HG03432 (cell line): ENCODE measurements at regions not wholly inside any gene's neighbourhood (a gene's known extent, or its start where the extent isn't known, plus 50 kb on each side); places are given as distances from the start of the nearest gene placed in this dataset.

Source experiments
- ATAC-seq: cut with Tn5 transposase; IDR thresholded peaks from one replicate; pipeline ENCODE4 v1.9.1; 2021; ENCODE audit warnings: mild to moderate bottlenecking, moderate library complexity; ENCODE audit not compliant: unreplicated experiment

DNA sequence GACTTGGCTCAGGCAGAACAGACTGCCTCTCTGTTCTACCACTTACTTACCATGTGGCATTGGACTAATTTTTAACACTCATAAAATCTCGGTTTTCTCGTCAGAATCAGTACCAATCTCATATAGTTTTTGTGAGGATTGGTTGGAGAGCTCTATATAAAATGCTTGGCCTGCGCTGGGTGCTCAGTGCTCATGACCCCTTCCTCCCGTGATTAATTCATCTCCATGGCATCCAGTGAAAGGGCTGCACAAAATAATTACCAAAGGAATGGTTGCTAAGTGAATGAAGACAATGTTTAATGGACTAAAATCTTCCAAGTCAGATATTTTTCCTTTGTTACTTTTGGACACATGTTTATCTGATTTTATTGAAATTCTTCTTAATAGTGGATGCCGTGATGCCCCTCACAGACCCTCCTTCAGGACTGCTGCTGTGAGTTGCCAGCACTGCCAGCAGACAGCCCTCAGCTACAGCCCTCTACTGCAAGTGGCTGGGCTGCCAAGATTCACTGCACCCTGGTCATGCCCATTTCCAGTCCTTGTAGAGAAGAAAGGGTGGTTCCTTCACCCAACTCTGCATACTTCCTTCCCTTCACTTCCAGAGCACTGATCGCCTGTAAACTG, 436.5 kb downstream of the LMO4 start:
- ATAC-seq, result no peak

DNA sequence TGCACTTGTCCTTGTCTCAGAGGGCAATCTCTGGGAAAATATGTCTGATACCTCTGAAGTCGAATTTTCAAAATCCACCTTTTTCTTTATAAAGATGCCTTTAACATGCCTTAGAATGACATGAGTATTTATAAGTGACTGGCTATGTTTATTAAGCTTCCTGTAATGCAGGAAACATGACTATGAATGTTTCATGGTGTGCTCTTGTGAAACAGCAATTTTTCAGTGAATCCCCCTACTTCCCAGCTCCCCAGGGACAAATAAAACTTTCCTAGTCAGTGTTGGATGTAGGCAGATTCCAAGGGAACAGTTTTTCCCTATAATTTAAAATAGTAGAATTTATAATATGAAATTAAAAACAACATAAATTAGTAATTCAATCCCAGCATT, 437.0 kb downstream of the LMO4 start:
- no peak for ATAC-seq

DNA sequence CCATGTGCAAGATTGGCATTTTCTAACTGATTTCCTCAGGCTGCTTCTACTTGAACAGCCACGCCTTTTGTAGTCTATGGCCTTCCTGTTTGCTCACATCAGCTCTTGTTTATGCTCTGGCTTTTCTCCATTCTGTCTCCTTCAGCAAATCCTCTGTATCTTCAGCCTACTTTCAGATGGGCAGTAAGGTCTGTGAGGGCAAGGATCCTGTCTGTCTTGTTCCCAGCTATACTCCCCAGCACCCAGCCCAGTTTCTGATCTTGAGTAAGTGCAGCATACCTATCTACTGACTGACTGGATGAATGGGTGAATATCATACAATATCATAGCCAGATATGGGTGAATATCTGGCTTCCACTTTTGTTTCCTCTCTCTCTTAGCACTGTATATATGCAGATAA, 438.1 kb downstream of the LMO4 start:
- no peak for ATAC-seq

DNA sequence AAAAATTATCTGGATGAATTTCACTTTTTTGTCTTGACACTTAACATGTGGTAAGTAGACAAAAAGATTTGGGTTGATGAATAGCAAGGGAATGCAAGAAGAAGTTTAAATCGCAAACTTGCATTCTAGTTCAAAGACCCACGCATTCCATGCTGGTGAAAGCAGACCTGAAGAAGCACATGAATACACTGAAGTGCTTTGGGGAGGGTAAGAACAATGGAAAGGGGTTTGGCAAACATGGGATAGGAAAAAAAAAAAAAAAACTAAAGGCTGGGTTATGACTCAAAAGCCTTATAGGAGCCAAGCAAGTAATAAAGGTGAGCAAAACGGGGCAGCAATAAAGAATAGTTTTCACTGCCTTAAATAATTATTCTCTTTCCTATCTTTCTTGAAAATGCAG, 450.2 kb downstream of the LMO4 start:
- ATAC-seq, result no peak

DNA sequence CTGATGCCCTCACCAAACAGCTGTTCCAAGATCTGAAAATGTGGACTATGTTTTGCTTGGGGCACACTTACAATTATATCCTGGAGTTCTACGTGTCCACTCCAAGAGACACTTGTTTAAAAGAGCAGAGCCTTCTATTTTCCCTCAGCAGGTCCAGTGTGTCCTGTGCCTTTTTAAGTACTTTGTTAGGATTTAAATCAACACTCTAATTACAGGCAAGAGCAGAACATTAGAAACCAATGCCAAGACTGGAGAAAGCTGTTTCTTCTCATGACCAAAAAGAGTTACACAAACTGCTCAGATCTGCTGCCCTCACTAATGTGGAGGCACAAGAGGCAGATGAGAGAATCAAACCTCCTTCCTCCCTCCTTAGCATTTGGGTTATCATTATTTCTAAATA, 452.9 kb downstream of the LMO4 start:
- ATAC-seq, result no peak

DNA sequence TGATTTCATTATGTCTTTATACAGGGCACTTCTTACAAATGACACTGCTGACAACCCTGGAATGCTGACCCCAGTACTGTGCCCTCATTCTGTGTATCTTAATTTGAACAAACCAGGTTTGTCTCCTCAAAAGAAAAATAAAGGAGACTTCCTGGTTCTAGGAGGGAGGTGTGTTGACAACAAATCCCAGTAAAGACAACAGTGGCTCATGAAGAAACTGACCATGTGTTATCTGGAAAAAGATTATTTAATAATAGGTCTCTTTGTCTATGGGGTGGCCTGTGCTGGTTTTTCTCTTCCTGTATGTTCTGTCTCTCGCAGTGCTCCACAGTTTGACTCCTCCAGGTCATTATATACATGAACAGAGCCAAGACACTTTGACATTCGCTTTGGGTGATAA, 454.6 kb downstream of the LMO4 start:
- no peak for ATAC-seq

DNA sequence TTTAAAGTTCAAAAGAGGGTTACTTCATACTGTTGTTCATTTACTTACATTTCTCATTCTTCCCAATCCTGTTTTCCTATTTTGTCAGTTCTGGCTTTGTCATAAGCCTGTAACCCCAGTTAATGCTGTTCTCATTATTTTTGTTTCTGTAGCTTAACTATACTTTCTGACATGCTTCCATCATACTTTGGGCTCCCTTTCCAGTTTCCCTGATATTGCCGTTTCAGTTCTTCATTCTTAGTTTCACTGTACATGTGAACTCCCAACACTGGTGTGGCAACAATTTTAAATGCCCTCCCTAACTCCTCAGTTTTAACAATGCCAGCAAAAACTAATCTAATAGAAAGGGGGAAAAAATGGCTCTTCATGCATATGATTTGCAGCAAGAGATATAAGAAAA, 456.7 kb downstream of the LMO4 start:
- no peak for ATAC-seq

DNA sequence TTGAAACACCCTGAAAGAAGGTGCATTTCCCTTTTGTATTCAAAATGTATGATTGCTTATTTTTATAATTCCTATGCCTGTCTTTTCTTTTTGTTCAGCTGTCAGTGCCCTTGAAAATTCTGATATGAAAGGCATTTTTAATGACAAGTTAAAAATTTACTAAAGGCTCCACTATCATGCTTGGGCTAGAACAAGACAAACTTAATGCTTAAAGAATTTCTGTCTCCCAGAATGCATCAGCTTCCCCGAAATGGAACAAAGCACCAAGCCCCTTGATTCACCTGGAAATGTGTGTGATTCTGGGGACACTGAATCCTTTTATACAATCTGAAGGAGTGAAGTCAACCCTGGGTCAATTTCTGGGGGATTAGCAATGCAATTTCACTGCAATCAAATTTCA, 457.5 kb downstream of the LMO4 start:
- no peak for ATAC-seq

DNA sequence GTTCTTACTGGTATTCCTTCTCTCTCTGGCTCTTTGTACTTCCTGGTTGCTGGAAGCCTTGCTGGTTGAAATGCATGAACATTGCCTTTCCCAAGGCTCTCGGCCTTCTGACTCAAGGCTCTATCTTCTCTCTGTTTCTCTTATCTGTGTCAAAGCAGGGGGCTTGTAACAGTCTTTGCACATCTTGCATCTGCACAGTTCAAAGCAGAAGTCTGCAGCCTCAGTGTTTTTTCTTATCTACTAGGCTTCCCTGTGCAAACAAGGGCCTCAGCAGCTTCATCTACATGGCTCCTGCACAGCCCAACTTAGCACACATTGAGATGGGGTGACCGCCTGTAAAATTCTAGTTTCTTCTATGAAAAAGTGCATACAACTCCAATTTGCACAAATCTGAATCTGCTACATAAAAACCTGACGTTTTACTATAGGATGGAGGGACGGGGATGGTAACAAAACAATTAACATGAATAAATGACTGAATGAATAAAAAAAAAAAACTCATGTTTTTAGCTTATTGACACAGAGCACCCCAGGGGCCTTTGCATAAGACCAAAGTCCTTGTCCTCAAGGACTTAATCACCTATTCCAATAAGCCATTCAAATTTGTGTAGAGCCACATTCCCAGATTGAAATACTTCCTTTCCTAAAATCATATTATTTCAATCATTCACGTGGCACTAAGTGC, 458.3 kb downstream of the LMO4 start:
- no peak for ATAC-seq

DNA sequence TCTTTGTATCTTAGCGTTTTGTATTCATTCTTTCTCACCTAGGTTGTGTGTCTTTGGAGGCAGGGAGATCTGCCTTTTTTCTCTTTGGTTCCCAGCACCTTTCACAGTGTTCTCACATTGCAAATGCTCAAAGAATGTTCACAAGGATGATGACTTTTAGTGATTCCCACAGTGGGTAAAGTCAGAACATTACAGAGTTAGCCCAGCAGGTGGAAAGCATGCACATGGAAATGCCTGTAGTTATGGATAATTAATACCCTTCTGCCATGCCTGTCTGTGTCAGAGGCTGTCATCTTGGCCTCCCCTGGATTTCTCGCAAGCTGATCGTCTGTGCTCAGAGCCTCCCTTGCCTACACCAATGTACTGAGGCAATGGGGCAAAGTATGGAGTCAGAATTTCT, 458.9 kb downstream of the LMO4 start:
- no peak for ATAC-seq

DNA sequence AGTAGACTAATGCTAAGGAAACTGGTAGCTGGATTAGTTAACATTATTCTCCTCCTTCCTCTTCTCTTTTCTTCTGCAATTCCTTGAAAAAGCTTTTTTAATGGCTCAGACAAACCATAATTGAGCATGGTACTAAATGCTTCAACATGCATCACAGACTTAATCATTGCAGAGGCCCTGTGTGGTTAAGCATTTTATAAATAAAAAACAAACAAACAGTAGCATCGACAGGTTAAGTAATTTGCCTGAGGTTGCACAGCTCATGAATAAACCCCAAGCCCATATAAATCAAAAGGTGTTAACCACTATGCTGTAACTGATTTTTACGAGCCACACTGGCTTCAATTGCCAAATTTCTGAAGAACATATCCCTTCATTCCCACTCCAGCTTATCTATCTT, 462.1 kb downstream of the LMO4 start:
- ATAC-seq, result no peak

DNA sequence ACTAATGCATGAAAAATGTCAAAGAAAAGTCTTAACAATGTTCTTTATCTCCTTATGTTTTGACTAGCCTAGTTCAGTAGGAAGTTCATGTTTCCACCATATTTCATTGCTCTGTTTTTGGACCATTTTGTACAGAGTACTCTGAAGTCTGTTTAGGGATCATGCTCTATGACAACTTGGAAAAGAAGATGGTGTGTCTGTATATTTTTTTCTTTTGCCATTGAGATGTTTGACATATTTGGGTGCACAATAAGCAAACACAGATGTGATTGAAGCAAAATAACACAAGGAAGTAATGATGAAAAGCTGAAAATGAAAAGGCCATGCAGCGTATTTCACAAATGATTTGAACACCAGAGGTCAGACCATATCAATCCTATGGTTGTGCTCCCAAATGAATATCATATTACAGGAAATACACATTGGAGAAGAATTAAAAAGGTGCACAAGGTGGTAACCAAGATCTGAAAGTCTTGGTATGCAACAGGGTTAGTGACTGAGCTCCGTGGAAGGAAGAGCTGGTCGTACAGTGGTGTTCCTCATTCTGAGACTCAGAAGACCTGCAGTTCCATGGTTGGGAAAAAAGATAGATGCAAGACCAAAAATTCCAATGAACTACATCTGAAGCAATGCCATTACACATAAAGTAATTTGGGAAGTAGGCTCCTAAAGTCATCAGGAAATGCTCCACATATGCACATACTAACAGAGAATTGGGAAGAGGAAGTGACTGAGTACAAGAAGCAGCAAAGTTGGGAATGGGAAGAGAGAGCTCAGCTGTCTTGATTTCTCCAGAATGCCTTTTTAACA, 463.5 kb downstream of the LMO4 start:
- ATAC-seq, result no peak

DNA sequence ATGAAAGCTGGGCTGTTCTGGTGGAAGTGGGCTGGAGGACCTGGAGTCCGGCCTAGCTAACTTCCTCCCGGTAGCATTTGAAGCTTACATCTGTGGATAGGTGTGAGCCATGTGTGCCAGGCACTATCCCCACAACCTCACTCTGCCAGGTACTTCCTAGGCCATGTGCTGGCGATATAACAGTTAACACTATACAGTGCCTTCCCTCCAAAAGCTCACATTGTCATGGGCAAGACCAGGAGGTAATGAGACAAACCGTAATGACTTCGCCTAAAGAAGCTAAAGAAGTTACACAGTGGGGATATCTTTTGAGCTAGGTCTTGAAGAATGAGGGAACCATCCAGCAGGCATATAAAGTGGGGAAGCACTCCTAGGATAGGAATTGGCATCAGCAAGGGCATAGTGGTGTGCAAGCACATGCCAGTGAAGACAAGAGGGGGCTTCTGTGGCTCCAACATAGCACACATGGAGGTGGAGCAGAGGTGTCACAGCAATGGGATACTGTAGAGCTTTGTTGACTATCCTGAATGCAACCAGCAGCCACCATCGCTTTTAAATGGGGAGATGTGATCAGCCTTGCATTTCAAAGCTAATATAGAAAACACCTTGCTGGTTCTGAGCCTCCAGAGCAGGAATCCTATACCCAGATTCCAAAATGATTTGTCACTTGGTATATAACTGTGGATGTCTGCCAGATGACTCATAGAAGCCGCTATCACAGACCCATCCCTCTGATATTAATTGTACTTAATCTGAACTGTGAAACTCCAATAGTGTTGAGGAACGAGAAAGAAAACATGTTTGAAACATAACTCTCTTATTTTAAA, 466.3 kb downstream of the LMO4 start:
- no peak for ATAC-seq

DNA sequence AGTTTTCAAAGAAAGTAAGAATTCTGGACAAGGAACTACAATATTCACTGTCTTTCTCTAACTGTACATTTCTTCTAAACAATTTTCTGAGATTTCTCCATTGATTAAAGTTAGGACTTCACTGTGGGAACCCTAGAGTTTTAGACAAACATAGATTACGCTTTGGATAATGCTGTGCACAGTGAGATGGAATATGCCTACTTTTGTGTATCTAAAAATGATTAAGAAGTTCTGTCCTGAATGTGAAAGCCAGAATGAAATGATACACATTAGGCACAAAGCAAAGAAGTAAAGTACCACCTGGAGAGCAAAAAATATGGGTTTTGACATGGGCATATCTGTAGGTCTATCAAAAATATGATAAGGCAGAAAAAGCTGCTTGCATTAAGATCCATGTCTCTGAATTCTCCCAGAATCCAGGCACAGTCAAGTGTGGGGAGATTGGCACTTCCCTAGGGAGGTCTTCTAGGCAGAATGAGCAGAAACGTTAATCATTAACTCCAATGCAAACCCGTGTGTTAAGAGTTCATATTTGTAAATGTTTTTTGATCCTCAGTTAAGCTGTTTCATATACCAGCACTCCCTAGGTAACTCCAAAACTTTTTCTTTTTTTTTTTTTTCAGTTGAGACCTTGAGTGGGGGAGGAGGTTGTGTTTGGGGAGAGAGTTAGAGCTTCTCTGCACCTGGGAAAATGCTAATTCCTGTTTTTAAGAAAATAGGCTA, 467.1 kb downstream of the LMO4 start:
- ATAC-seq, result no peak

DNA sequence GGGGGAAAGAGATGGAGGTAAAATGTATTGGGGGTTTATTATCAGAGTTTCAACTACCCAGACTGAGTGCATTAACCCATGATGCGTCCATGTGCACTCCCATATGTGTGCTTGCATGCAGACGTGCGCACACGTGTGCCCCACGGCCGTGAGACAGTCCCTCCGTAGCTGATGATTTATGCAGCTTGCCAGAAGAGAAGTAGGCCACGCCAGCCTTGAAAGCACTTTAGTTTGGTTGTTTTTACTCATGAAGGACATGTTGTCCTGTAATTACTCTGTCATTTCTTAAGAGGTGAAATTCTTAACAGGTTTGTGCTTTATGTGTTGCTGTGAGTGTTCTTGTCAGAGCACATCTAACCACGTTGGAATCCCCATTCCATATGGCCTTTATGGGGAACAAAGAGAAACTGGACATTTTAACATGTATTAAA, 467.8 kb downstream of the LMO4 start:
- no peak for ATAC-seq

DNA sequence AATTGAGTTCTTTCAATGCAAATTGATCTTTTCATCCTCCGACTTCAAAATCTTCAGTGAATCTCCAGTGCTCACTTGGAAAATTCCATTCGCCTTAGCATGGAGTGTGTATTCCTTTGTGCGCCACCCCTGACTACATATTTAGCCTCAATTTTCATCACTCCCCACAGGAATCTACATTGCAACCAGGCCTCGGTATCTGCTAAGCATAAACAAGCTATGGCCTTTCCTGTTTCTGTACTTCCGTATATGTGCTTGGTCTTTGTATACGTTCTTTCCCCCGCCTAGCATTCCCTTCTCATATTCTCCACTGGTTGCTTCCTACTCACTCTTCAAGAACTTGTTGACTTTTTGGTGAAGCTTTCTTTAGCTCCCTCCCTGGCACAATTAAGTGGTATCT, 470.8 kb downstream of the LMO4 start:
- no peak for ATAC-seq

DNA sequence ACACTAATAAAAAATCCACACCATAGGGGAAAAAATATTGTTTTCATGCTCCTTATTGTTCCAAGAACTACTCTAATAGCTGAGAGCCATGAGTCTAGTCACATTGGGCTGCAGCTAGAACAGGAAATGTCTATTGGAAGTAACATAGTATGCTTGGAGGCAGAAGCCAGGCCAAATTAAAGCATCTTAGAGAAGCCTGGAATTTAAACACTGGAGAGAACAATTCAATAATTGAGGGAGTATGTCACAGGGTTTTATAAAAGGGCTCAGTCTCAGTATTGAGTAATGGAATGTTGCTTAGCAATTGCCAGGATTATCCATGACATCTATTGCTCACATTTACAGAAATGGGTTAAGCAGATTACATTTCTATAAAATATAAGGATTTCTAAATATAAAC, 471.3 kb downstream of the LMO4 start:
- no peak for ATAC-seq

DNA sequence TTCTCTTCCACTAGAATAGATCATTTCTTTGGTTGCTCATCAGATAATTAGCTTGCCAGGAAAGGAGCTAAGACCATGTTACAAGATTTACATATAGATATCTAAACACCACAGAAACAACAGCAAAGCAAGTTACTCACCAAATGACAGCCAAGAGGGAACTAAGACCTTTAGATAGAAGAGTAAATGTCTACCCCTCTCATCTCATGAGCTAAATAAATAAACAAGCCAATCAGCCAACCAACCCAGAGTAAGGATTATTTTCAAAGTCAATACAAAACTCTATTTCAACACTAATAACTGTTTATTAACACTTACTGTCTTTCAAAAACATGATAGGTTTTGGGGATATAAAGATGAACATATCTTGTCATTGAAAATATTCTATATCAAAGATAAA, 474.7 kb downstream of the LMO4 start:
- no peak for ATAC-seq

DNA sequence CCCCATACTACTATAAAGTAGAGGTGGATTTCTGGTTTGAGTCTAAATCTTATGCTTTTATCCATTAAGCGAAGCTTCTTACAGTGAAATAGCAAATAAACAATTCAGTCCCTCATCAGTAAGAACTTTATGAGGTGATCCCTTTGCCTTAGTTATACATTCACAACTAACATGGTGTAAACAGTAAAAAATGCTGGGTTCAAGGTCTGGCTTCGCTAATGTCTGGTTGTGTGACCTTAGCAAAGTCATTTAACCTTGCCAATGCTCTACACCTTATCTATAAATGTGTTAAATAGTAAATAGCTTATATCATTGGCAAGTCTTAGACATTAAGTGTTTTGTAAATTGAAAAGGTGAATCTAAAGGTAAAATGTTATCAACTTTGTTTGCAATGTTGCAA, 475.4 kb downstream of the LMO4 start:
- ATAC-seq, result no peak

DNA sequence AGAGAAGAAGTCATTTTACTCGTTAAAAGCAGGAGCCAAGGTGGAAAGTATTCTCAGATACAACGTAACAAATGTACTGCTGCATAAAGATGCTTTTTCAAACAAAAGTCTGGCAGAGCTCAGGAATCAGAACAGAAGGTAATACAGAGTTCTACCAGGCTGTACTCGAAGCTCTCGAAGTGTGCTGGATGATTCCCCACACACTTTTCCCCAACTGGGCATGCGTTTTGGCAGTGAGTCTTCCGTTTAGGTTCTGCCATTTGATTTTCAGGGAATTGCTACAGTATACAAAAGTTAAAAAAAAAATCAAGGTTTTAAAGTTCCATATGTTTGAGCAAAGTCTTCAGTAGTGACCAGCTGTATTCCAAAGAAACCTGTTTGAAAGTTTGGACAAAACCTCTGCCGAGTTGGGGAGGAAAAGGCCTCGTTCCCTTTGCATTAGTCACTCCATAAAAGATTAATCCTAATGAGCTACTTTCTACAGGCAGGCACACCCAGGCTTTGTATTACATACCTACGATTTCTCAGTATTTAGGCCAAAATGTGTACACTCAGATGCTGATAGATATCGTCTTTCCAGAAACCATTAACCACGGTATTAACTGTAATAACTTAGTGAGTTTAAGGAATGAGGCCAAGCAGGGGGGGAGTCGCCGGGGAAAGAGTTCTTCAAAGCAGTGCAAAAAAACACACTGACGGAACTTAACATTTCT, 477.1 kb downstream of the LMO4 start:
- ATAC-seq, result no peak
